GM12892 (cell line): ENCODE measurements at regions not wholly inside any gene's neighbourhood (a gene's known extent, or its start where the extent isn't known, plus 50 kb on each side); places are given as distances from the start of the nearest gene placed in this dataset.

Source experiments
- POLR2A ChIP-seq: IDR thresholded peaks from 2 replicates; pipeline ENCODE4 v1.6.1; 2011; ENCODE audit warnings: low read depth, low read length, control low read depth
- POLR2AphosphoS5 ChIP-seq: IDR thresholded peaks from 2 replicates; pipeline ENCODE4 v1.6.1; 2011; ENCODE audit warnings: low read depth, low read length, control low read depth

DNA sequence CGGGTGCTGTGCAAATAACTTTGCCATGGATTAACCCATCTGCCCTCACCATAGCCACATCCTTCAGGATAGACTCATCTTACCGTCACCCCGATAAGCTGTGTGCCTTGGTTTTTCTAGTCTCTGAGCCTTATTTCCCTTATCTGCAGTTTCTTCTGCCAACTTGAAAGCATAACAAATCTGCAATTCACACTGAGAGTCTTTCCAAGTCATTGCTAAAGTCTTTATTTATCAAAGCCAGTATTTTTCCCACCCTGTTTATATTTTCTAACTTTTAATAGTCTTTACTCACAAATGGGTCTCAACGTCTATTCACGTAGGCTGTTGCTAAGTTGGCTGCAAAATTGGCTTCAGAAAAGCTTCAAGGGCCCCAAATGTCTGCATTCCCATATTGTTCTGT, 61.6 kb upstream of the SUCLG2 start:
- no peak for TF ChIP-seq POLR2A
- TF ChIP-seq POLR2AphosphoS5 = no peak
